NCI-H1092 treated with DMSO at 0.1 percent for 48 hours (cell line): ENCODE measurements at regions not wholly inside any gene's neighbourhood (a gene's known extent, or its start where the extent isn't known, plus 50 kb on each side); places are given as distances from the start of the nearest gene placed in this dataset.
"Not testable (repeated sequence)": the region's sequence is repeated elsewhere in the genome, so short reads cannot be mapped to it uniquely, and the experiment has no call there.

ENCODE experiments used
- DNase-seq: peaks from one replicate; lab custom pipeline; 2025; lab: John Stamatoyannopoulos, UW

DNA sequence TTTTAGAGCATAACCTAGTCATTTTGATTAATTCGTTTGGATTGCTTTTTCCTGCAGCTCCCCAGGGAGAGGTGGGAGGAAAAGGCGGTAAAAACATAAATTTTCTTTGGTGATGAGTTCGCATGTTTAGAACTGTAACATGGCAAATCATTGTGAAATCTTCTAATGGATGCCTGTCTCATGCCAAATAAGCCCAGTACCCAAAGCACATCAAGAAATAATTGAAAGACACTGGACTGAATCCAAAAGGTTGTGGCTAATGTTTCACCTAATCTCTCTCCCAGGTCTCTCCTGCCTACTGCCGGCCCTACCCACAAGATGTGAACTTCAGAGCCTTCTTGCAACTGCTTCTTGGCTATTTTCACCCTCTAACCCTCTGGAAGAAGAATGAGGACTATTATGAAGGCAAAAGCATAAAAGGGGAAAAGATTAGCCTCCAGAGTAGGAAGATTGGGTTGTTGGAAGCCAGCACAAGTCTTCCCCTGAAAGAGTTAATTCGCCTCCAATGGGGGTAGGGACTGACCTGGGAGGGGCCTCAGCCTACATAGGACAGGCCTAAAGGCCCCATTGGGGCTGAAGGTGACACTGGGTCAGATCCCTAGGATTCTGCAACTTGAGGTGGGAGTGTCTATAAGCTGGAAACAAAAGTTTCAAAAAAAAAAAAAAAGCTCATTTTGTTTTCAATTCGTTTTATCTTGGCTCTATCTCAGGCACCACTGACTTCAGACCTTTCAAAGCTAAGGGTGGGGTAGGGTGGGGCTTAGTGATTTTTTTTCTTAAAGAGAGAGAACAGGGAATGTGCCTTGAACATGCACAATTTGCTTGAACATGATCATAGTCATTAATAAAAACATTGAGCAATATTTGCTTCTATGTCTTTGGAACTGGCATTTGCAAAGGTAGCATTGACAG is 278.6 kb upstream of the KLF3 start:
- no peak for DNase-seq

GRCh38 chr4:38386005-38386551 is 277.9 kb upstream of the KLF3 start:
- DNase-seq, result no peak

DNA sequence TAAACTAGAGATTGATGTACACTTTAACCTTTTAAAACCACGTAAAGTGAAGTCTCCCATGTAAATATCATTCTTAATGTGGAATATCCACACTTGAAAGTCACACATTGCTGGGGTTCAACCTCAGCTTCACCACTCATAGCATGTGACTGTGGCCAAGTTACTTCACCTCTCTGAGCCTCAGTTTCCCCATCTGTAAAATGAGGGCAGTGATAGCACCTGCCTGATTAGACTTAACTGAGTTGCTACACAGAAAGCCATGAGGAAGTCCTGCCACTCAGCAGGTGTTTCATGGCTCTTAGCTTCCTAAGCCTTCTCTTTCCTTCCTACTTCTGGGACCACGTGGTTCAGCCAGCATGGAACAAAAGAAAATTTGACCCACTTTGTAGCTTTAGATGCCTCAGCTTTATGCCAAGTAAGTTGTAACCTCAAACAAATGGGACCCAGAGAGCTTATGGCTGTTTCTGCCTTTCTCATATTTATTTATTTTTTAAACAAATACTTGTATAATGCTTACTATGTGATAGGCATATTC is 277.3 kb upstream of the KLF3 start:
- no peak for DNase-seq

DNA sequence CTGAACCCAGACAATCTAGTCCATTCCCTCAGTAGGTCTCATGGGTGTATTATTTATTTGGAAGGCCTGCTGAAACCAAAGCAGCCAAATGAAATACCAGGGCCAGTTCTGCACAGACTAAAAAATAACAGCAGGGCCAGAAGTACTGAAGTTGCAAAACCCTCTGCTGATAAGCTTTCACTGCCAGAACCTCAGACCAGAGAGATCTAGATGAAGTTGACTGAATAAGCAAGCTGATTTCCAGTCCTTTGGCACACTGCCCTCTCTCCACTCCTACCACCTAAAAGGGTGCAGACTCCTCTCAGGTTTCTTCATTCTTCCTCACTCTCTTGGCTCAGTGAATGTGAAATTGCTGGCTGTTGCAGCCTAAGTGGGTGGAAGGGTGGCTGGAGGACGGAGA is 276.7 kb upstream of the KLF3 start:
- peak; percentile 32 for DNase-seq

DNA sequence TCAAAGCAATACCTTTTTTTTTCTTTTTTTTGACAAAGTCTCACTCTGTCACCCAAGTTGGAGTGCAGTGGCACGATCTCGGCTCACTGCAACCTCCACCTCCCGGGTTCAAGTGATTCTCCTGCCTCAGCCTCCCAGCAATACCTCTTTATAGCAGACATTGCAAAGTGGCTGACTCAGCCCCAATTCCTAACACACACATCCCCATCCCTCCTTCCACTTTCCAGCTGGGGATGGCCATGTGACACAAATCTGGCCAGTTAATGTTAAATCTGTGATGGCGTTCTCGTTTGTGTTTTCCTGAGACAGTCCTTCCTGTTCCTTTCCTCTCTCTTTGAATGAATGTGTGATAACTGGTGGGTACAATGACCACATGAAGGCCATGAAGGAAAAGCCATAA is 276.2 kb upstream of the KLF3 start:
- no peak for DNase-seq

DNA sequence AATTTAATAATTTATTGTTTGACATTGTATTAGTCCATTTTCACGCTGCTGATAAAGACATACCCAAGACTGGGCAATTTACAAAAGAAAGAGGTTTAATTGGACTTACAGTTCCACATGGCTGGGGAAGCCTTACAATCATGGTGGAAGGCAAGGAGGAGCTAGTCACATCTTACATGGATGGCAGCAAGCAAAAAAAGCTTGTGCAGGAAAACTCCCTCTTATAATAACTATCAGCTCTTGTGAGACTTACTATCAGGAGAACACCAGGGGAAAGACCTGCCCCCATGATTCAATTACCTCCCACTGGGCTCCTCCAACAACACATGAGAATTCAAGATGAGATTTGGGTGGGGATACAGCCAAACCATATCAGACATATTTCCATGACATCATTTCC is 275.1 kb upstream of the KLF3 start:
- DNase-seq, result not testable (repeated sequence)

DNA sequence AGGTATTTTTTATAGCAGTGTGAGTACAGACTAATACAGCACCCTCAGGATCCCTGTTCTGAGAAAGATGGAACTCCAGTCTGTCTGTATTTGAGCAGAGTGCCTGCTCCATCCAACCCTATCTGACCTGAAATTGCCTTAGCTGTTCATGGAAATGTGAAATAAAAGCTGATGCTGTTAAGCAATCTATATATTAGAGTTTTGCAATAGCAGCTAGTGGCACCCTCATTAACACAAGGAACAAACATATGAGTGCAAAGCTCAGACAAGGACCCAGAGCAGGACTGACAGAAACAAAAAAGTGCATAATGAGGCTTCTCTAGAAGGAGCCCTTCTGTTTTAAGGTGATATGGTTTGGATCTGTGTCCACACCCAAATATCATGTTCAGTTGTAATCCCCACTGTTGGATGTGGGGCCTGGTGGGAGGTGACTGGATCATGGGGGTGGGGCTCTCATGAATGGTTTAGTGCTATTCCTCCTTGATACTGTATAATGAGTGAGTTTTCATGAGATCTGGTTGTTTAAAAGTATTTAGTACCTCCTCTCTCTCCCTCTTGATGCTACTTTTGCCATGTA is 272.9 kb upstream of the KLF3 start:
- DNase-seq, result no peak

GRCh38 chr4:38392223-38392855 is 271.7 kb upstream of the KLF3 start:
- no peak for DNase-seq

GRCh38 chr4:38396091-38396490 is 267.9 kb upstream of the KLF3 start:
- no peak for DNase-seq

DNA sequence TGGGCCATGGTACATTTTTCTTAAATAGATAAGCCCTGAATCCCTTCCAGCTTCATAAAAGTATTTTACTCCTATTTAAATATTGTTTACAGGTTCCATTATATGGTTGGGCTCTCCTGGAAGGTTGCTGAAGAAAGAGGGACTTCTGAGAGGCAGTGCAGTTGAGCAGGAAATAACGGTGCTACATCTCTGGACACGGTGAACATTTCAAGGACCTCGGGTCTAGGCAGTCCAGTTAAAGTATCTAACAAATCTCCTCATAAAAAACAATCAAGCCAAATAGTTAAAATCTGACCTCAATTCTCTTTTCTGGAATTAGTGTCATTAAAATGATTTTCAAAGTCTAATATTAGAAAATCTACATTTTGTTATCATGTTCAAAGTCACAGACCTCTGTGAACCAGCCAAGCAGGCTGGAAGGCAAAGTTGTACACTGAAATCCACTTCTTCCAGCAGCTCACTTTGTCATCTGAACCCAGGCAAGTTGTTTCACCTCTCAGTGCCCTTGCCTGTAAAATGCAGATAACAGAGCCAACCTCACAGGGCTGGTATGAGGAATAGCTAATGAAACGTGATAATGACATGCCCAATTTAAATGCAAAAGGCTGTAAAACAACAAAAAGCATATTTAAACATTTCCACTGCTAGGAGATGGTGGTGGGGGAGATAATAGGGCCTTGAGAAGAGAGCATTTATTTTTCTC is 267.0 kb upstream of the KLF3 start:
- DNase-seq, result no peak

- no peak for DNase-seq
Observed at GRCh38 chr4:38400946-38401345, 263.1 kb upstream of the KLF3 start.

DNA sequence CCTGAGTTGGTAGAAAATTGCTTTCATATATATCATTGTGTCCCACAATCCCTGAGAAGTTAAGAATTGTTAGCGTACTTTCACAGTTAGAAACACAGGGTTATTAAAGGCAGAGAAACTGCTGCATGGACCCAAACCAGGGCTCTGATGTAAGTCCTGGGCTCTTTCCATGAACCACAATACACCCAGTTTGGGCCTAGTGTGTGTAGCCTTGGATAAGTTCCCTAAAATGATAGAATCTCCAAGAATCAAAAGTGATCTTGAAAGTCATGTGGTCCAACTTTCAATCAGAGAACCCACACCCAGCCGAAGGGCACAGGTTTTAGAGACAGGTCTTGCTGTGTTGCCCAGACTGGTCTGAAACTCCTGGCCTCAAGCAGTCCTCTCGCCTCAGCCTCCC is 257.8 kb upstream of the KLF3 start:
- DNase-seq, result no peak

DNA sequence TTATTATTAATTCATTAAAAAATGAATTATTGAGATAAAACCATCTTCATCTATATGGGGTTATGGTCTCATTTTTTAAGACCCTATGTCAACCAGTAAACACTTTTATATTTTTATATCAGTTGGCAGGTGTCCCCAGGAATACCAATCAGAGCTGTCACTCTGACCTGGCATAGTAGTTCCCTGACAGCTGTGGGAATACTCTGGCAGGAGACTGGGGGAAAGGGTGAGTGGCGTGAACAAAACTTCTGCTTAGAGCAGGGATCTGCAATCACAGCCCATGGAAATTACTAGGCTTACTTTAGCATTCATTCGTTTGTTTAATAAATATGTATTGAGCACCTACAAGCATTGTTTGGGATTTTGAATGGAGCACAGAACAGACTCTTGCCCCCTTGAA is 254.1 kb upstream of the KLF3 start:
- DNase-seq, result no peak

GRCh38 chr4:38411092-38411491 is 252.9 kb upstream of the KLF3 start:
- DNase-seq, result no peak

DNA sequence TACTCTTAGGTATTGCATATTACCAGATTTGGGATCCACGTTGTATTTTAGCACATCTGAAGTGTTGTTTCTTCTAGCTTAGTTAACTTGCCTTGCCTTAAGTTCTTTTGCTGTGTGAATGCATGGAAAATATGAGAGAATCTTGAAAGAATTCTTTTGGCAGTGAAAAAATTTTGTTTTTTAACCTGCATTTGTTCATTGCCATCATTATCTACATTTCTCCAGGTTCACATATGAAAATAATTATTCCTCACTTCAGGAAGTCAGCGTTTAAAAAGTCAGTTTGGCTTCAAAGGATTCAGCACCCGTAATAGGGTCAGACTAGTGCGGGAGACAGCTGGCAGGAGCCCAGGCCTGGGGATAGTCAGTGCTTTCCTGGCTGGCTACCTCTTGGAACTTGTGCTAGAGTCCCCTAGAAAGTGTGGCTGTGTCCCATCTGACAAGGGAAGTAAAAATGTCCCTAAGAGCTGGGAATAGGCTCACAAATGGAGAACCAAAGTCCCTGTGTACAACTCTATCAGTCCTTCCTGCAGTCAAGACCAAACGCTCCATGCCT is 251.9 kb upstream of the KLF3 start:
- no peak for DNase-seq

DNA sequence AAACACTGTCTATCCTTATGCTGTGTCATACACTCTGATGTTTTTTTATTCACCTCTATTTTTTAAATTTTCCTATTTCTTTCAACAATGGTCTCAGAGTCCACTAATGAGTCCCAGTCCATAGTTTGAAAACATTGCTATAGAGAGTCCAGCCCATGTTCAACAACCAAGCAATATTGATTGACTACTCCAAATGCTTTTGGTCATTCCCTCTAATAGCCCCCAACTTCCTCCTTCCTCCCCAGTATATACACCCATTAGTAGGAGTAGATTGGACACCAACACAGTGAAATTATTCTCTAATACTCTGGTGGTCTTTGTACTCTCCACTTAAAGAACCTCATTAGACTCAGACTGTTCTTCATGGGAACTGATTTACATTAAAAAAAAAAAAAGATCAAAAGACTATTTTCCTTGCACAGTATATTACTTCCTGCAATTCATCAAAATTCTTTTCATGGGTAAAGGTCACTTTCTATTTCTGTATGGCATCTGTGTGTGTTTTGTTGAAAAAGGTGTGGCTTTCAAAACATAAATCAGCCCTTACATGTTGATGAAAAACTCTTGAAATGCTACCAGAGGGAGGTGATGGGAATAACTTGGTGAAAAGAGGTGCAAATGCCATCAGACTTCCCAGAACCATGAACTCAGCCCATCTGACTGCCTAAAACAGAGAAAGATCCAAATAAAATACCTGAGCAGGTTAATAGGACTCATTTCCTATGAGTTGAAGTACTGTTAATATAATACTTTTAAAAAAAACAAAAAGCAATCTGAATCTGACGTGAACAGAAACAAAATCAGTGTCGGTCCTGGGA is 250.3 kb upstream of the KLF3 start:
- DNase-seq, result no peak

GRCh38 chr4:38414410-38414809 is 249.6 kb upstream of the KLF3 start:
- no peak for DNase-seq

GRCh38 chr4:38415682-38416081 is 248.3 kb upstream of the KLF3 start:
- DNase-seq, result no peak

DNA sequence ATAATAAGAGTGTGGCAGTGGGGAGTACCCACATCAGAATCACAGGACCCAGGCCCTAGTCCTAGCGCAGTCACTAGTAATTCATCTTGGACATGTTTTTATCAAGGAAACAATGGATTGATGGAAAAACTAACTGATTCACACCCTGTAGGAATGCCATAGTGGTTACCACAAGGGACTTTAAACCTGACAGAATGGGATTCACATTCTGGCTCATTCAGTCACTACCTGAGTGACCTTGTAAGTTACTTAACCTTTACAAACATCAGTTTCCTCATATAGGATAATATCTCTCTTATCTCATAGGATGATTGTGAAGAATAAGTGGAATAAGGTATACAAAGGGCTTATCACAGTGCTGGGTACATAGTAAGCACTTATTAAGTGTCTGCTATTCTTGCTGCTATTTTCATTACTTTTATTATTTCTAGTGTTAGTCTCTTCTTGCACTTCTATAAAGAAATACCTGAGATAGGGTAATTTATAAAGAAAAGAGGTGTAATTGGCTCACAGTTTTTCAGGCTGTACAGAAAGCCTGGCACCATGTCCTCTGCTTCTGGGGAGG is 247.5 kb upstream of the KLF3 start:
- no peak for DNase-seq

DNA sequence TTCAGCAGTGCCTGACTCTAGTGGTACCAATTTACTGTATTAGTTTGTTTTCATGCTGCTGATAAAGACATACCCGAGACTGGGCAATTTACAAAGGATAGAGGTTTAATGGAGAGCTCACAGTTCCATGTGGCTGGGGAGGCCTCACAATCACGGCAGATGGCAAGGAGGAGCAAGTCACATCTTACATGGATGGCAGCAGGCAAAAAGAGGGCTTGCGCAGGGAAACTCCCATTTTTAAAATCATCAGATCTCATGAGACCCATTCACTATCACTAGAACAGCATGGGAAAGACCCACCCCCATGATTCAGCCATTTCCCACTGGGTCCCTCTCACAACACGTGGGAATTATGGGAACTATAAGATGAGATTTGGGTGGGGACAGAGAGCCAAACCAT is 243.7 kb upstream of the KLF3 start:
- not testable (repeated sequence) for DNase-seq

DNA sequence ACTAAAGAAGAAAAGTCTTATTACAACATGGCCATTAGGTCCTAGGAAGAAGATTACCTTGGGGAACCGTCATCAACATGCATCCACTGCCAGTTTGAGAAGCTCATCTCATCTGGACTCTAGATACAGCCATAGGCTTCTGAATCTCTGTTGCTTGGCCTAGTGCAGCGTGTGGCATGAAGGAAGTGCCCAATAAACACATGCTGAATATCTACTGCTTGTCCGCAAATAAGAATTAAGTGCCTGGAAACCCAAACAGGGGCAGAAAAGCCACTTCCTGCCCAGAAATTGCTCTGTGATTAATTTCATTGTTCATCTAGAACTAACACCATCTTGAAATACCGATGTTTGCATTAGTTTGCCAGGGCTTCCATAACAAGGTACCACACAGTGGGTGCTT is 241.1 kb upstream of the KLF3 start:
- no peak for DNase-seq
